SH-SY5Y (cell line): ENCODE measurements at regions not wholly inside any gene's neighbourhood (a gene's known extent, or its start where the extent isn't known, plus 50 kb on each side); places are given as distances from the start of the nearest gene placed in this dataset.

Experiments
- GATA2 ChIP-seq: IDR thresholded peaks from 2 replicates; pipeline ENCODE4 v1.6.1; 2011; ENCODE audit warnings: mild to moderate bottlenecking, low read depth, low read length
- GATA3 ChIP-seq: IDR thresholded peaks from 2 replicates; pipeline ENCODE4 v1.6.1; 2011; ENCODE audit warnings: low read depth, mild to moderate bottlenecking, low read length, moderate library complexity

GRCh38 chr1:208782186-208782585 is 538.0 kb upstream of the PLXNA2 start:
- no peak for TF ChIP-seq GATA3
- TF ChIP-seq GATA2, result no peak
